Panc1 (cell line): ENCODE measurements at regions not wholly inside any gene's neighbourhood (a gene's known extent, or its start where the extent isn't known, plus 50 kb on each side); places are given as distances from the start of the nearest gene placed in this dataset.

Experiments used
- ATAC-seq: fragments of 200-7000 bp; cut with Tn5 transposase; 2 replicates; pipeline ENCODE4 v1.9.1; 2020; ENCODE audit warnings: mild to moderate bottlenecking, moderate library complexity
- BruUV-seq: library from RNA; stranded (reverse); fragments of 400-500 nt; replicated peaks from 2 replicates; lab custom pipeline; 2021; lab: Mats Ljungman, UMichigan
- CTCF ChIA-PET: fragments of 300-600 bp; sonication (Branson Sonifier 250); formaldehyde crosslinking; loops from one replicate; lab custom pipeline; 2022; ENCODE audit warnings: antibody characterized with exemption; lab: Charles Lee
- POLR2A ChIA-PET: fragments of 300-600 bp; sonication (Branson Sonifier 250); formaldehyde crosslinking; loops from one replicate; lab custom pipeline; 2022; ENCODE audit warnings: antibody characterized with exemption; lab: Charles Lee
- DNase-seq: peaks from one replicate; pipeline ENCODE4 v3.0.0-alpha.2; 2010; ENCODE audit warnings: low read depth, low spot score
- H3K27ac ChIP-seq: 2 replicates; pipeline ENCODE4 v1.5.1; 2011; ENCODE audit warnings: mild to moderate bottlenecking, low read length, inconsistent platforms
- H3K27me3 ChIP-seq: fragments of 200-500 bp; sonication (Bioruptor generic); 2 replicates; pipeline ENCODE4 v1.6.0; 2014; ENCODE audit warnings: low read length, inconsistent platforms; ENCODE audit not compliant: control insufficient read depth, insufficient read depth
- H3K36me3 ChIP-seq: fragments of 200-500 bp; sonication (Bioruptor generic); 2 replicates; pipeline ENCODE4 v1.5.1; 2014; ENCODE audit warnings: inconsistent platforms, mild to moderate bottlenecking, low read length, moderate library complexity; ENCODE audit not compliant: control insufficient read depth, insufficient read depth
- H3K4me1 ChIP-seq: 2 replicates; pipeline ENCODE4 v1.5.1; 2011; ENCODE audit warnings: inconsistent platforms, mild to moderate bottlenecking, low read length, moderate library complexity; ENCODE audit not compliant: control insufficient read depth, insufficient read depth
- H3K4me3 ChIP-seq, 2 experiments: 2 replicates each; pipeline ENCODE4 v1.5.1; 2011 to 2012; ENCODE audit warnings: low read depth in 2 of 2, low read length in 2 of 2, mild to moderate bottlenecking in 2 of 2, inconsistent platforms in 1 of 2, moderate library complexity in 1 of 2
- H3K9me3 ChIP-seq: fragments of 200-500 bp; sonication (Bioruptor generic); 2 replicates; pipeline ENCODE4 v1.5.1; 2014; ENCODE audit warnings: low read depth, mild to moderate bottlenecking, inconsistent platforms, low read length, moderate library complexity; ENCODE audit not compliant: control insufficient read depth, insufficient read depth
- POLR2AphosphoS5 ChIP-seq: IDR thresholded peaks from 2 replicates; pipeline ENCODE4 v1.6.1; 2012; ENCODE audit warnings: mild to moderate bottlenecking, low read depth, low read length, moderate library complexity
- SIN3A ChIP-seq: IDR thresholded peaks from 2 replicates; pipeline ENCODE4 v1.6.1; 2012; ENCODE audit warnings: low read depth, mild to moderate bottlenecking, low read length, moderate library complexity, borderline replicate concordance; ENCODE audit not compliant: insufficient read depth
- TCF7L2 ChIP-seq: IDR thresholded peaks from 2 replicates; pipeline ENCODE4 v1.6.1; 2011; ENCODE audit warnings: mild to moderate bottlenecking, low read depth, low read length, inconsistent platforms
- in situ Hi-C: cut with HindIII; loops from 2 replicates; pipeline ENCODE4 v1.10.0; 2016; ENCODE audit warnings: low sequenced_read_pairs, low pct_unique_long_range_greater_than_20kb
- intact Hi-C: fragments of 100-400 bp; cut with micrococcal nuclease; formaldehyde crosslinking; loops from one replicate; pipeline ENCODE4 v1.10.0; 2022; ENCODE audit not compliant: unreplicated experiment
- TF ChIP-seq, protein P1 (sequence below): fragments of 450-650 bp; IDR thresholded peaks from 2 replicates; pipeline ENCODE4 v1.5.1; 2017; ENCODE audit warnings: mild to moderate bottlenecking
- TF ChIP-seq, protein P2 (sequence below), 2 experiments: IDR thresholded peaks; 2 replicates each; pipeline ENCODE4 v1.6.1; 2011 to 2012; ENCODE audit warnings: low read depth in 2 of 2, control low read depth in 1 of 2, low read length in 1 of 2, mild to moderate bottlenecking in 1 of 2, moderate library complexity in 1 of 2; ENCODE audit not compliant: insufficient read depth in 1 of 2

DNA sequence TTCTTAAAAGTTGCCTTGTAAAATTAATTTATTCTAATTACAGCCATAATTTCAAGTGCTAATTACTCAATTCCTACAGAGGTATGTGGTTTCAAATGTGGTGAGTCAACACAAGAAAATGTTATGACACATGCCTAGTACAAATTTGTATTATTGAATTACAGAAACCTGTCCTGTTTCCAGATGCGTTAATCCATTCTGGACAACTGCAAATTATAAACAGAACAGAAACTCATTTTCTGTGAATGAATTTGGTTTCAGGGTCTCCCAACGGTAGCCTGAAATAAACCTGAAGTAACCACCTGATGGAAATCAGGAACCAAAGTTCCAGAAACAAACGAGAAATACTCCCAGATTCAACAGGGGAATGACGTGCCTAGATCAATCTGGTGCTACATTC, 328.6 kb upstream of the F9 start:
- DNase-seq (no peak), ATAC-seq (no peak)
- TF ChIP-seq, protein P1, sequence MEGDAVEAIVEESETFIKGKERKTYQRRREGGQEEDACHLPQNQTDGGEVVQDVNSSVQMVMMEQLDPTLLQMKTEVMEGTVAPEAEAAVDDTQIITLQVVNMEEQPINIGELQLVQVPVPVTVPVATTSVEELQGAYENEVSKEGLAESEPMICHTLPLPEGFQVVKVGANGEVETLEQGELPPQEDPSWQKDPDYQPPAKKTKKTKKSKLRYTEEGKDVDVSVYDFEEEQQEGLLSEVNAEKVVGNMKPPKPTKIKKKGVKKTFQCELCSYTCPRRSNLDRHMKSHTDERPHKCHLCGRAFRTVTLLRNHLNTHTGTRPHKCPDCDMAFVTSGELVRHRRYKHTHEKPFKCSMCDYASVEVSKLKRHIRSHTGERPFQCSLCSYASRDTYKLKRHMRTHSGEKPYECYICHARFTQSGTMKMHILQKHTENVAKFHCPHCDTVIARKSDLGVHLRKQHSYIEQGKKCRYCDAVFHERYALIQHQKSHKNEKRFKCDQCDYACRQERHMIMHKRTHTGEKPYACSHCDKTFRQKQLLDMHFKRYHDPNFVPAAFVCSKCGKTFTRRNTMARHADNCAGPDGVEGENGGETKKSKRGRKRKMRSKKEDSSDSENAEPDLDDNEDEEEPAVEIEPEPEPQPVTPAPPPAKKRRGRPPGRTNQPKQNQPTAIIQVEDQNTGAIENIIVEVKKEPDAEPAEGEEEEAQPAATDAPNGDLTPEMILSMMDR: no peak
- TF ChIP-seq SIN3A: no peak
- Histone ChIP-seq H3K27me3 (peaks cover 26% of the 10 kb centered on the region), H3K27ac (no peak overlapping the region), H3K4me3 (no peak overlapping the region), H3K36me3 (no peaks in the 10 kb centered on the region), H3K9me3 (no peaks in the 10 kb centered on the region), H3K4me1 (no peaks in the 10 kb centered on the region; the same call in 1 of the 2 replicates)
- in situ Hi-C loops: no loop called here
- CTCF ChIA-PET: no interaction called here
- intact Hi-C loops: loop anchor here (10.0 kb wide), 1 partner anchor 353 kb away; no protein-coding TSS in a partner anchor
- no TSS peak for BruUV-seq
- POLR2A ChIA-PET: no interaction called here

DNA sequence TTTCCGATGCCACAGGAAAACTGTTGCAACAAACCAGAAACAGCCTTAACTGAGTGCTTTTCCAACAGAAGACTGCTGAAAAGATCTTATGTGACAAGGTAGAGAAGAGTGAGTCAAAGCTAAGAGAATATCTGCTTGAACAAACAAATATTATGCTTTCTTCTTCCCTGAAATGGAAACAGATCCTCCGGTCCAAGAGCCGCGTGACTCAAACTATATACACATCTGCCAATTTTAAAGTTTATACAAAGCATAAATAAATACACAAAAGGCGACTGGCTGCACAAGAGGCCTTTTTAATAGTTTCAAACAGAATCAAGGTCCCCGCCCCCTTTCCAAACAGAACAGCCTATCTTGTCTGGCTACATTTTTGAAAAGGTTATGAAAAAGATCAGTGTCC, 329.7 kb upstream of the F9 start:
- intact Hi-C loops (loop anchor here (10.0 kb wide), 1 partner anchor 354 kb away; no protein-coding TSS in a partner anchor), in situ Hi-C loops (no loop called here)
- Histone ChIP-seq H3K4me1 (no peaks in the 10 kb centered on the region; the same call in 1 of the 2 replicates), H3K9me3 (no peaks in the 10 kb centered on the region), H3K36me3 (no peaks in the 10 kb centered on the region), H3K27me3 (peaks cover 22% of the 10 kb centered on the region), H3K27ac (no peak overlapping the region), H3K4me3 (no peak overlapping the region)
- TF ChIP-seq, protein P1: no peak
- TF ChIP-seq TCF7L2: no peak
- no peak for TF ChIP-seq SIN3A
- TF ChIP-seq, protein P2, sequence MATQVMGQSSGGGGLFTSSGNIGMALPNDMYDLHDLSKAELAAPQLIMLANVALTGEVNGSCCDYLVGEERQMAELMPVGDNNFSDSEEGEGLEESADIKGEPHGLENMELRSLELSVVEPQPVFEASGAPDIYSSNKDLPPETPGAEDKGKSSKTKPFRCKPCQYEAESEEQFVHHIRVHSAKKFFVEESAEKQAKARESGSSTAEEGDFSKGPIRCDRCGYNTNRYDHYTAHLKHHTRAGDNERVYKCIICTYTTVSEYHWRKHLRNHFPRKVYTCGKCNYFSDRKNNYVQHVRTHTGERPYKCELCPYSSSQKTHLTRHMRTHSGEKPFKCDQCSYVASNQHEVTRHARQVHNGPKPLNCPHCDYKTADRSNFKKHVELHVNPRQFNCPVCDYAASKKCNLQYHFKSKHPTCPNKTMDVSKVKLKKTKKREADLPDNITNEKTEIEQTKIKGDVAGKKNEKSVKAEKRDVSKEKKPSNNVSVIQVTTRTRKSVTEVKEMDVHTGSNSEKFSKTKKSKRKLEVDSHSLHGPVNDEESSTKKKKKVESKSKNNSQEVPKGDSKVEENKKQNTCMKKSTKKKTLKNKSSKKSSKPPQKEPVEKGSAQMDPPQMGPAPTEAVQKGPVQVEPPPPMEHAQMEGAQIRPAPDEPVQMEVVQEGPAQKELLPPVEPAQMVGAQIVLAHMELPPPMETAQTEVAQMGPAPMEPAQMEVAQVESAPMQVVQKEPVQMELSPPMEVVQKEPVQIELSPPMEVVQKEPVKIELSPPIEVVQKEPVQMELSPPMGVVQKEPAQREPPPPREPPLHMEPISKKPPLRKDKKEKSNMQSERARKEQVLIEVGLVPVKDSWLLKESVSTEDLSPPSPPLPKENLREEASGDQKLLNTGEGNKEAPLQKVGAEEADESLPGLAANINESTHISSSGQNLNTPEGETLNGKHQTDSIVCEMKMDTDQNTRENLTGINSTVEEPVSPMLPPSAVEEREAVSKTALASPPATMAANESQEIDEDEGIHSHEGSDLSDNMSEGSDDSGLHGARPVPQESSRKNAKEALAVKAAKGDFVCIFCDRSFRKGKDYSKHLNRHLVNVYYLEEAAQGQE (IDR thresholded peaks at IDR 0.05; ENCODE audit: insufficient read depth in 1 of 2, low read depth in 2 of 2, low read length in 1 of 2): no peak
- TF ChIP-seq POLR2AphosphoS5: no peak
- POLR2A ChIA-PET: no interaction called here
- CTCF ChIA-PET: no interaction called here
- DNase-seq (no peak), ATAC-seq (no peak)
- no TSS peak for BruUV-seq
